Loucy (cell line): ENCODE measurements at regions not wholly inside any gene's neighbourhood (a gene's known extent, or its start where the extent isn't known, plus 50 kb on each side); places are given as distances from the start of the nearest gene placed in this dataset.

Experiments used
- EZH2phosphoT487 ChIP-seq: fragments of 200-600 bp; IDR thresholded peaks from 2 replicates; pipeline ENCODE4 v1.6.1; 2018; ENCODE audit warnings: antibody characterized with exemption, mild to moderate bottlenecking, moderate library complexity, borderline replicate concordance
- TF ChIP-seq, protein P1 (sequence below): fragments of 200-600 bp; sonication (generic); conservative IDR thresholded peaks from 2 replicates; pipeline ENCODE4 v1.5.1; 2014; ENCODE audit warnings: mild to moderate bottlenecking, antibody characterized with exemption, low read length

DNA sequence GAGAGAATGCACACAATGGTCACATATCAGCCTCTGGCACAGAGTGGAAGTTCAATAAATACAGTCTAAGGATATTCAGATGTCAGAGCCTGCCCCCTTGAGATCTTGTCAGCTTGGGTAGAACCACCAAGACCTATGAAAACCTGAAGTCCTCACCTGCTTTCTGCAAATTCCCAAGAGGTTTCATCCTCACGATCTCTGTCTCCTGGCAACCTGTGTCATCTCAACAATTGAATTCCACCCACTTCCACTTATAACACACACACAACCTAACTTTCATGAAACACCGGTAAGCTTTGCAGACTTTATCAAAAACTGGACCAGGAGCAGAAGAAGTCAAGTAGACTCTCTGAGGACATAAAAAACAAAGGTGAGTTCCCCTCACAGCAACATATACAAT lies 151.6 kb upstream of the SLC30A5 start:
- TF ChIP-seq, protein P1, sequence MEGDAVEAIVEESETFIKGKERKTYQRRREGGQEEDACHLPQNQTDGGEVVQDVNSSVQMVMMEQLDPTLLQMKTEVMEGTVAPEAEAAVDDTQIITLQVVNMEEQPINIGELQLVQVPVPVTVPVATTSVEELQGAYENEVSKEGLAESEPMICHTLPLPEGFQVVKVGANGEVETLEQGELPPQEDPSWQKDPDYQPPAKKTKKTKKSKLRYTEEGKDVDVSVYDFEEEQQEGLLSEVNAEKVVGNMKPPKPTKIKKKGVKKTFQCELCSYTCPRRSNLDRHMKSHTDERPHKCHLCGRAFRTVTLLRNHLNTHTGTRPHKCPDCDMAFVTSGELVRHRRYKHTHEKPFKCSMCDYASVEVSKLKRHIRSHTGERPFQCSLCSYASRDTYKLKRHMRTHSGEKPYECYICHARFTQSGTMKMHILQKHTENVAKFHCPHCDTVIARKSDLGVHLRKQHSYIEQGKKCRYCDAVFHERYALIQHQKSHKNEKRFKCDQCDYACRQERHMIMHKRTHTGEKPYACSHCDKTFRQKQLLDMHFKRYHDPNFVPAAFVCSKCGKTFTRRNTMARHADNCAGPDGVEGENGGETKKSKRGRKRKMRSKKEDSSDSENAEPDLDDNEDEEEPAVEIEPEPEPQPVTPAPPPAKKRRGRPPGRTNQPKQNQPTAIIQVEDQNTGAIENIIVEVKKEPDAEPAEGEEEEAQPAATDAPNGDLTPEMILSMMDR: no peak
- no peak for TF ChIP-seq EZH2phosphoT487
